ENCODE measurements at regions not wholly inside any gene's neighbourhood (a gene's known extent, or its start where the extent isn't known, plus 50 kb on each side); places are given as distances from the start of the nearest gene placed in this dataset.

GRCh38 chr1:101356604-101357443 lies 120.0 kb downstream of the S1PR1 start:
- no peaks in the 10 kb centered on the region for H4K20me1 ChIP-seq (replicated peaks in 1 of 2; ENCODE audit: control insufficient read depth in 1 of 2, insufficient read depth in 2 of 2, low read length in 2 of 2)
- H3K18ac ChIP-seq (ENCODE audit: extremely low read depth, low read length) = no peak overlapping the region
- H2AFZ ChIP-seq (ENCODE audit: low read length) = peak overlapping the region; percentile 90; the same call in 1 of the 2 replicates
- DNase-seq (ENCODE audit: low read depth in 1 of 2, low spot score in 2 of 2) (no peak), FAIRE-seq (no peak)
- H3K79me2 ChIP-seq (ENCODE audit: control insufficient read depth in 1 of 2, insufficient read depth in 2 of 2, low read length in 2 of 2) = no peaks in the 10 kb centered on the region
- no peak overlapping the region for H3K9ac ChIP-seq (replicated peaks in 1 of 4; ENCODE audit: extremely low read depth in 1 of 4, low read depth in 3 of 4, low read length in 3 of 4)
- H2BK120ac ChIP-seq (replicated peaks; ENCODE audit: low read depth, low read length) = no peak overlapping the region
- no peak overlapping the region for H3K4me2 ChIP-seq (ENCODE audit: insufficient read depth in 1 of 2, low read depth in 2 of 2, low read length in 2 of 2)
- no peaks in the 10 kb centered on the region for H3K9me3 ChIP-seq (ENCODE audit: insufficient read depth in 2 of 2, low read depth in 1 of 2, low read length in 1 of 2)
- no peaks in the 10 kb centered on the region for H3K4me1 ChIP-seq (replicated peaks in 1 of 4; ENCODE audit: control insufficient read depth in 3 of 4, insufficient read depth in 4 of 4, low read length in 3 of 4)
- H2BK20ac ChIP-seq (ENCODE audit: low read length) = no peak overlapping the region
- ChIA-PET CTCF (ENCODE audit: partially characterized antibody) (interaction anchor here (0.6 to 3.3 kb wide), 40 partner anchors 8 to 276 kb away, joined by 3 to 37 read pairs (median 4); no protein-coding TSS in a partner anchor), POLR2A (ENCODE audit: partially characterized antibody) (interaction anchor here (0.6 kb wide), 1 partner anchor 871 kb away, joined by 4 read pairs; no protein-coding TSS in a partner anchor)
- H3K14ac ChIP-seq (ENCODE audit: insufficient read length) = no peak overlapping the region
- H4K5ac ChIP-seq (ENCODE audit: insufficient read length, low read depth, low read length) = no peak overlapping the region
- H3K36me3 ChIP-seq (ENCODE audit: control insufficient read depth in 2 of 4, insufficient read depth in 4 of 4, low read length in 3 of 4) = no peaks in the 10 kb centered on the region
- no peak overlapping the region for H2BK12ac ChIP-seq (ENCODE audit: low read depth, low read length)
- no peak overlapping the region for H2AK5ac ChIP-seq (ENCODE audit: low read depth, low read length)
- H3K79me1 ChIP-seq (ENCODE audit: low read depth, low read length) = no peaks in the 10 kb centered on the region
- H3K23ac ChIP-seq (ENCODE audit: insufficient read length) = no peak overlapping the region
- no peak overlapping the region for H2BK5ac ChIP-seq (ENCODE audit: low read depth, low read length)
- H2BK15ac ChIP-seq (ENCODE audit: low read length) = no peak overlapping the region
- WGBS, 2 experiments (ENCODE audit: extremely low coverage in 1 of 2, insufficient coverage in 1 of 2, insufficient read length in 1 of 2, insufficient replicate concordance in 2 of 2, low coverage in 1 of 2, low lambda C conversion rate in 2 of 2, missing lambda C conversion rate in 1 of 2) = 90% methylated on average over 5 of the region's 5 CpGs; no CpG with 5 or more reads in 1 of the 2 experiments
- H3K4me3 ChIP-seq (ENCODE audit: extremely low read depth in 1 of 4, insufficient read depth in 2 of 4, low read depth in 3 of 4, low read length in 4 of 4) = no peak overlapping the region
- no peak overlapping the region for H3K27ac ChIP-seq (ENCODE audit: low read depth, low read length)
- H3K4ac ChIP-seq (replicated peaks; ENCODE audit: insufficient read length, low read depth, low read length) = no peak overlapping the region
- no peaks in the 10 kb centered on the region for H3K27me3 ChIP-seq (replicated peaks in 1 of 4; ENCODE audit: control insufficient read depth in 3 of 4, extremely low read depth in 1 of 4, insufficient read depth in 3 of 4, low read length in 3 of 4)
- no peak overlapping the region for H4K91ac ChIP-seq (replicated peaks; ENCODE audit: insufficient read length, low read length)
- H3K56ac ChIP-seq (replicated peaks; ENCODE audit: insufficient read length, low read depth, low read length) = no peak overlapping the region
- H4K8ac ChIP-seq (ENCODE audit: extremely low read depth, insufficient read depth, low read length) = no peak overlapping the region
- no peaks in the 10 kb centered on the region for H3K23me2 ChIP-seq (ENCODE audit: low read depth, low read length)
- TF ChIP-seq RBBP5 (IDR thresholded peaks at IDR 0.05; ENCODE audit: borderline replicate concordance, low read depth, low read length) (no peak), CREB1 (IDR thresholded peaks at IDR 0.05) (no peak), EP300 (IDR thresholded peaks at IDR 0.05; ENCODE audit: borderline replicate concordance in 1 of 2, low read depth in 2 of 2, low read length in 2 of 2) (no peak), ATF3 (IDR thresholded peaks at IDR 0.05; ENCODE audit: insufficient read depth, low read depth, low read length) (no peak), SIRT6 (IDR thresholded peaks at IDR 0.05; ENCODE audit: low read length) (no peak), YY1 (IDR thresholded peaks at IDR 0.05; ENCODE audit: low read depth, low read length) (no peak), SIX5 (IDR thresholded peaks at IDR 0.05; ENCODE audit: low read depth, low read length) (no peak), HDAC6 (IDR thresholded peaks at IDR 0.05; ENCODE audit: low read depth, low read length) (no peak), TCF12 (IDR thresholded peaks at IDR 0.05; ENCODE audit: low read depth, low read length) (no peak), JUND (IDR thresholded peaks at IDR 0.05; ENCODE audit: low read length) (no peak), KDM4A (IDR thresholded peaks at IDR 0.05; ENCODE audit: low read depth, low read length, severe bottlenecking) (no peak), MAFK (IDR thresholded peaks at IDR 0.05; ENCODE audit: low read depth, low read length) (no peak), RXRA (IDR thresholded peaks at IDR 0.05; ENCODE audit: insufficient read depth, low read depth, low read length) (no peak)
